ENCODE measurements at regions not wholly inside any gene's neighbourhood (a gene's known extent, or its start where the extent isn't known, plus 50 kb on each side); places are given as distances from the start of the nearest gene placed in this dataset.
"Not testable (repeated sequence)": the region's sequence is repeated elsewhere in the genome, so short reads cannot be mapped to it uniquely, and the experiment has no call there.

GRCh38 chr1:14396100-14396499, 202.4 kb upstream of the KAZN start:
- DNase-seq (ENCODE audit: low read depth), result no peak

GRCh38 chr1:14403961-14404645, 194.4 kb upstream of the KAZN start:
- no peak for DNase-seq (ENCODE audit: low read depth)

GRCh38 chr1:14404862-14405301, 193.6 kb upstream of the KAZN start:
- no peak for DNase-seq (ENCODE audit: low read depth)

GRCh38 chr1:14412235-14412634, 186.2 kb upstream of the KAZN start:
- DNase-seq (ENCODE audit: low read depth), result no peak

- DNase-seq (ENCODE audit: low read depth), result no peak
Measured at GRCh38 chr1:14413819-14414490, 184.5 kb upstream of the KAZN start.

GRCh38 chr1:14415396-14415795, 183.1 kb upstream of the KAZN start:
- no peak for DNase-seq (ENCODE audit: low read depth)

GRCh38 chr1:14419778-14420218, 178.7 kb upstream of the KAZN start:
- DNase-seq (ENCODE audit: low read depth), result not testable (repeated sequence)

- no peak for DNase-seq (ENCODE audit: low read depth)
Measured at GRCh38 chr1:14420686-14421085, 177.8 kb upstream of the KAZN start.

GRCh38 chr1:14421295-14421976, 177.0 kb upstream of the KAZN start:
- DNase-seq (ENCODE audit: low read depth), result no peak

GRCh38 chr1:14421977-14422609, 176.4 kb upstream of the KAZN start:
- no peak for DNase-seq (ENCODE audit: low read depth)

GRCh38 chr1:14424325-14425002, 174.0 kb upstream of the KAZN start:
- no peak for DNase-seq (ENCODE audit: low read depth)

- DNase-seq (ENCODE audit: low read depth), result no peak
Measured at GRCh38 chr1:14426854-14427253, 171.6 kb upstream of the KAZN start.

GRCh38 chr1:14429577-14429976, 168.9 kb upstream of the KAZN start:
- DNase-seq (ENCODE audit: low read depth), result no peak

GRCh38 chr1:14432728-14433127, 165.8 kb upstream of the KAZN start:
- DNase-seq (ENCODE audit: low read depth), result not testable (repeated sequence)

- DNase-seq (ENCODE audit: low read depth), result no peak
Measured at GRCh38 chr1:14435368-14436023, 163.0 kb upstream of the KAZN start.

GRCh38 chr1:14437417-14437918, 161.0 kb upstream of the KAZN start:
- DNase-seq (ENCODE audit: low read depth), result no peak

GRCh38 chr1:14438127-14438769, 160.2 kb upstream of the KAZN start:
- DNase-seq (ENCODE audit: low read depth), result no peak

- DNase-seq (ENCODE audit: low read depth), result no peak
Measured at GRCh38 chr1:14439015-14439414, 159.5 kb upstream of the KAZN start.

- DNase-seq (ENCODE audit: low read depth), result no peak
Measured at GRCh38 chr1:14440166-14440565, 158.3 kb upstream of the KAZN start.

- no peak for DNase-seq (ENCODE audit: low read depth)
Measured at GRCh38 chr1:14440731-14441130, 157.8 kb upstream of the KAZN start.

GRCh38 chr1:14441302-14441741, 157.2 kb upstream of the KAZN start:
- DNase-seq (ENCODE audit: low read depth), result no peak
